ENCODE measurements at regions not wholly inside any gene's neighbourhood (a gene's known extent, or its start where the extent isn't known, plus 50 kb on each side); places are given as distances from the start of the nearest gene placed in this dataset.

- Histone ChIP-seq H3K4me3 (no peak overlapping the region), H3K9me3 (no peaks in the 10 kb centered on the region), H3K27me3 (no peaks in the 10 kb centered on the region), H3K4me1 (no peaks in the 10 kb centered on the region), H3K27ac (no peak overlapping the region), H3K36me3 (no peaks in the 10 kb centered on the region)
- WGBS = 90% methylated on average over 2 of the region's 2 CpGs
- TF ChIP-seq POLR2AphosphoS5 (IDR thresholded peaks at IDR 0.05) = no peak
- TF ChIP-seq EP300 (IDR thresholded peaks at IDR 0.05) = no peak
- no peak for TF ChIP-seq POLR2A (IDR thresholded peaks at IDR 0.05)
- no peak for TF ChIP-seq CTCF (IDR thresholded peaks at IDR 0.05)
- no peak for DNase-seq (ENCODE audit: low spot score in 2 of 2)
Measured at GRCh38 chr3:168285506-168285905, 189.8 kb upstream of the GOLIM4 start.

- WGBS = 93% methylated on average over 5 of the region's 5 CpGs
- Histone ChIP-seq H3K9me3 (no peaks in the 10 kb centered on the region), H3K27me3 (no peaks in the 10 kb centered on the region), H3K36me3 (no peaks in the 10 kb centered on the region), H3K27ac (no peak overlapping the region), H3K4me3 (no peak overlapping the region), H3K4me1 (no peaks in the 10 kb centered on the region)
- TF ChIP-seq POLR2AphosphoS5 (IDR thresholded peaks at IDR 0.05) (no peak), CTCF (IDR thresholded peaks at IDR 0.05) (no peak), POLR2A (IDR thresholded peaks at IDR 0.05) (no peak), EP300 (IDR thresholded peaks at IDR 0.05) (no peak)
- DNase-seq (ENCODE audit: low spot score in 2 of 2) = no peak
Measured at GRCh38 chr3:168284728-168285127, 189.0 kb upstream of the GOLIM4 start.

GRCh38 chr3:168275662-168276061, 179.9 kb upstream of the GOLIM4 start:
- H3K4me1 ChIP-seq = no peaks in the 10 kb centered on the region
- no peak overlapping the region for H3K27ac ChIP-seq
- no peaks in the 10 kb centered on the region for H3K27me3 ChIP-seq
- TF ChIP-seq CTCF (IDR thresholded peaks at IDR 0.05) (no peak), EP300 (IDR thresholded peaks at IDR 0.05) (no peak), POLR2A (IDR thresholded peaks at IDR 0.05) (no peak), POLR2AphosphoS5 (IDR thresholded peaks at IDR 0.05) (no peak)
- no peak for DNase-seq (ENCODE audit: low spot score in 2 of 2)
- WGBS = 71% methylated on average over 3 of the region's 3 CpGs
- H3K36me3 ChIP-seq = no peaks in the 10 kb centered on the region
- H3K9me3 ChIP-seq = no peaks in the 10 kb centered on the region
- H3K4me3 ChIP-seq = no peak overlapping the region

GRCh38 chr3:168273917-168274316, 178.2 kb upstream of the GOLIM4 start:
- Histone ChIP-seq H3K27ac (no peak overlapping the region), H3K27me3 (no peaks in the 10 kb centered on the region), H3K4me3 (no peak overlapping the region), H3K36me3 (no peaks in the 10 kb centered on the region), H3K4me1 (no peaks in the 10 kb centered on the region), H3K9me3 (no peaks in the 10 kb centered on the region)
- DNase-seq (ENCODE audit: low spot score in 2 of 2) = no peak
- WGBS = 65% methylated on average over 2 of the region's 2 CpGs
- TF ChIP-seq POLR2AphosphoS5 (IDR thresholded peaks at IDR 0.05) (no peak), CTCF (IDR thresholded peaks at IDR 0.05) (no peak), POLR2A (IDR thresholded peaks at IDR 0.05) (no peak), EP300 (IDR thresholded peaks at IDR 0.05) (no peak)

GRCh38 chr3:168273036-168273435, 177.3 kb upstream of the GOLIM4 start:
- Histone ChIP-seq H3K9me3 (no peaks in the 10 kb centered on the region), H3K36me3 (no peaks in the 10 kb centered on the region), H3K27ac (no peak overlapping the region), H3K4me1 (no peaks in the 10 kb centered on the region), H3K27me3 (no peaks in the 10 kb centered on the region), H3K4me3 (no peak overlapping the region)
- WGBS = 91% methylated on average over 2 of the region's 2 CpGs
- TF ChIP-seq POLR2A (IDR thresholded peaks at IDR 0.05) (no peak), EP300 (IDR thresholded peaks at IDR 0.05) (no peak), CTCF (IDR thresholded peaks at IDR 0.05) (no peak), POLR2AphosphoS5 (IDR thresholded peaks at IDR 0.05) (no peak)
- DNase-seq (ENCODE audit: low spot score in 2 of 2) = no peak

Data from suprapubic skin (tissue), 4 donors.